ENCODE measurements at regions not wholly inside any gene's neighbourhood (a gene's known extent, or its start where the extent isn't known, plus 50 kb on each side); places are given as distances from the start of the nearest gene placed in this dataset.
A peak's percentile ranks its signal among the peaks of the same experiment; 100 is the strongest.

- TF ChIP-seq, protein P1, sequence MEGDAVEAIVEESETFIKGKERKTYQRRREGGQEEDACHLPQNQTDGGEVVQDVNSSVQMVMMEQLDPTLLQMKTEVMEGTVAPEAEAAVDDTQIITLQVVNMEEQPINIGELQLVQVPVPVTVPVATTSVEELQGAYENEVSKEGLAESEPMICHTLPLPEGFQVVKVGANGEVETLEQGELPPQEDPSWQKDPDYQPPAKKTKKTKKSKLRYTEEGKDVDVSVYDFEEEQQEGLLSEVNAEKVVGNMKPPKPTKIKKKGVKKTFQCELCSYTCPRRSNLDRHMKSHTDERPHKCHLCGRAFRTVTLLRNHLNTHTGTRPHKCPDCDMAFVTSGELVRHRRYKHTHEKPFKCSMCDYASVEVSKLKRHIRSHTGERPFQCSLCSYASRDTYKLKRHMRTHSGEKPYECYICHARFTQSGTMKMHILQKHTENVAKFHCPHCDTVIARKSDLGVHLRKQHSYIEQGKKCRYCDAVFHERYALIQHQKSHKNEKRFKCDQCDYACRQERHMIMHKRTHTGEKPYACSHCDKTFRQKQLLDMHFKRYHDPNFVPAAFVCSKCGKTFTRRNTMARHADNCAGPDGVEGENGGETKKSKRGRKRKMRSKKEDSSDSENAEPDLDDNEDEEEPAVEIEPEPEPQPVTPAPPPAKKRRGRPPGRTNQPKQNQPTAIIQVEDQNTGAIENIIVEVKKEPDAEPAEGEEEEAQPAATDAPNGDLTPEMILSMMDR (conservative IDR thresholded peaks at IDR 0.05; ENCODE audit: low read depth, low read length), result no peak
Observed at GRCh38 chr1:244116946-244117345, 65.9 kb downstream of the ZBTB18 start.

DNA sequence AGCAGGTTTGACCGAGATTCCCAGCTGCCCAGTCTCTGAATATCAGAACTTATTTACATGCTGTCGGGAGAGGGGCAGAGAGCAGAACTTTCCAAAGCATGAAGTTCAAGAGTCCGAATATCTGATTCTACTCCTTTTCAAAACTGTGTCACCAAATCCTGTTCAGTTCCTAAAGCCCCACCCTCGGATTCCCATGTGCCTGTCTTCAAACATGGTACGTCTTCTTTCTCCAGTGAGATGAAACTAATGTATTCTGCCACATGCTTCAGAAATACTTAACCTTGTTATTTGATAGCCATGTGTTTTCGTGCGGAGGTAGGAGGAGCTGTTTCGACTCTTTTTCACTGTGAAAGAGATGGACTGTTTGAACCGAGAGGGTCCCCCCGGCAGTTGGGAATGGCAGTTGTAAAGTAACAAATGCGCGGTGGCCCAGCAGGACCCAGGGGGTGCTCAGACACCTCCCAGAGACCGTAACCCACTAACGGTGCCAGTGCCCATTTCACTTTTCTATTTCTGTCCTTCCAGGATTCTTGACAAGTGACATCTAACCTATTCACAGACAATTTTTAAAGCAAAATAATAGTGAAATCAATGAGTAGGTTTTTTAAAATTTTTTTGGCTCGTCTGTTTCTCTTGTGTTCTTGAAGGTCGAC lies 67.2 kb downstream of the ZBTB18 start:
- TF ChIP-seq, protein P1 (conservative IDR thresholded peaks at IDR 0.05; ENCODE audit: low read depth, low read length), result no peak
- peak overlapping the region; percentile 15 for H3K4me3 ChIP-seq (ENCODE audit: low read depth, low read length)
- DNase-seq (ENCODE audit: low read depth), result no peak

More at GRCh38 chr1:244116946-244117345, 65.9 kb downstream of the ZBTB18 start:
- DNase-seq (ENCODE audit: low read depth), result no peak
- no peak overlapping the region for H3K4me3 ChIP-seq (ENCODE audit: low read depth, low read length)

GRCh38 chr1:244128591-244129383 lies 77.7 kb downstream of the ZBTB18 start:
- no peak overlapping the region for H3K4me3 ChIP-seq (ENCODE audit: low read depth, low read length)
- no peak for DNase-seq (ENCODE audit: low read depth)
- TF ChIP-seq, protein P1 (conservative IDR thresholded peaks at IDR 0.05; ENCODE audit: low read depth, low read length), result no peak

GRCh38 chr1:244137276-244137675 lies 86.2 kb downstream of the ZBTB18 start:
- no peak overlapping the region for H3K4me3 ChIP-seq (ENCODE audit: low read depth, low read length)
- DNase-seq (ENCODE audit: low read depth), result no peak
- TF ChIP-seq, protein P1 (conservative IDR thresholded peaks at IDR 0.05; ENCODE audit: low read depth, low read length), result no peak

- no peak overlapping the region for H3K4me3 ChIP-seq (ENCODE audit: low read depth, low read length)
- TF ChIP-seq, protein P1 (conservative IDR thresholded peaks at IDR 0.05; ENCODE audit: low read depth, low read length), result no peak
- no peak for DNase-seq (ENCODE audit: low read depth)
Observed at GRCh38 chr1:244137725-244138124, 86.6 kb downstream of the ZBTB18 start.

DNA sequence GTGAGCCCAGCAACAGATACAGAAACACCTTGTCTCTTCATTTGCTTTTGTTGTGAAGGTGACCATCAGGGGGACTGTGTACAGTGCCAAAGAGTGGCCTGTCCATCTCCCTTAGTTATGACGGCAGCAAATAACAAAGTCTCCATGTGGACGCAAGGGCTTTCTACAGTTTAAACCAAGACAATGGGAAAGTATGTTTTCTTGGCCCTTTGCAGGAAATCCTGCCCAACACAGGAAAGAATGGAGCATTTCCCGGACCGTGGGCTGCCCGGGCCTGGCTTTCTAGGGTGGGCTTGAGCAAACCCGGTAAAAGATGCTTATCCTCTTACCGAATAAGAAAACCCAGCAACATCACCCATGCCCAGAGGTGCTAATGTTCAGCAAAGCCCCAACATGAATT lies 87.3 kb downstream of the ZBTB18 start:
- no peak overlapping the region for H3K4me3 ChIP-seq (ENCODE audit: low read depth, low read length)
- TF ChIP-seq, protein P1 (conservative IDR thresholded peaks at IDR 0.05; ENCODE audit: low read depth, low read length), result no peak
- DNase-seq (ENCODE audit: low read depth), result no peak
